HepG2 (cell line): ENCODE measurements at regions not wholly inside any gene's neighbourhood (a gene's known extent, or its start where the extent isn't known, plus 50 kb on each side); places are given as distances from the start of the nearest gene placed in this dataset.

Source experiments
- ATAC-seq: fragments of 200-7000 bp; cut with Tn5 transposase; 3 replicates; pipeline ENCODE4 v1.9.1; 2020; ENCODE audit warnings: mild to moderate bottlenecking, moderate library complexity
- BruUV-seq: library from RNA; stranded (reverse); fragments of 400-500 nt; replicated peaks from 2 replicates; lab custom pipeline; 2021; lab: Mats Ljungman, UMichigan
- CTCF ChIA-PET: fragments of 300-600 bp; formaldehyde crosslinking; extraction: SDS; loops from one replicate; lab custom pipeline; 2021; ENCODE audit warnings: low total read pairs, inconsistent platforms, low intra/inter-chr PET ratio; lab: Yijun Ruan, JAX
- POLR2A ChIA-PET: fragments of 350-600 bp; sonication (Branson Sonifier 250); formaldehyde crosslinking; loops from one replicate; lab custom pipeline; 2020; ENCODE audit warnings: antibody characterized with exemption, inconsistent platforms; lab: Yijun Ruan, JAX
- DNase-seq: peaks from one replicate; pipeline ENCODE4 v3.0.0-alpha.2; 2015; ENCODE audit warnings: low spot score
- FAIRE-seq: peaks from 3 replicates; lab custom pipeline; 2011; peaks lifted over from hg19 to GRCh38; lab: Jason Lieb, UNC
- H2AFZ ChIP-seq: one replicate; pipeline ENCODE4 v1.6.1; 2011; ENCODE audit warnings: low read length, inconsistent platforms
- H3K27ac ChIP-seq: fragments of 300-600 bp; 3 replicates; pipeline ENCODE4 v1.8.0; 2011; ENCODE audit warnings: mixed run types, mild to moderate bottlenecking, mixed read lengths, low read length, inconsistent platforms; ENCODE audit not compliant: insufficient read depth; ENCODE audit errors: extremely low read length
- H3K27me3 ChIP-seq, 2 experiments: fragments of 200-600 bp in 1 of 2; 2 replicates in 1 of 2; 3 replicates in 1 of 2; pipeline versions ENCODE4 v1.6.0 to v1.8.0; 2011; ENCODE audit warnings: low read length in 2 of 2, mild to moderate bottlenecking in 2 of 2, moderate library complexity in 2 of 2, inconsistent platforms in 1 of 2; ENCODE audit not compliant: insufficient read depth in 2 of 2, control insufficient read depth in 1 of 2
- H3K36me3 ChIP-seq, 2 experiments: fragments of 200-600 bp in 1 of 2; replicated peaks in 1 of 2; 2 replicates in 1 of 2; 3 replicates in 1 of 2; pipeline versions ENCODE4 v1.5.1 to v1.8.0; 2011; ENCODE audit warnings: low read length in 2 of 2, inconsistent platforms in 1 of 2; ENCODE audit not compliant: insufficient read depth in 2 of 2, control insufficient read depth in 1 of 2
- H3K4me1 ChIP-seq: 2 replicates; pipeline ENCODE4 v1.5.1; 2012; ENCODE audit warnings: low read length, inconsistent platforms; ENCODE audit not compliant: insufficient read depth
- H3K4me2 ChIP-seq: 2 replicates; pipeline ENCODE4 v1.6.0; 2011; ENCODE audit warnings: low read depth, low read length, inconsistent platforms
- H3K4me3 ChIP-seq, 3 experiments: fragments of 200-600 bp in 1 of 3; sonication (generic), shearing (Covaris generic) in 1 of 3; replicated peaks in 1 of 3; 2 replicates each; pipeline ENCODE4 v1.5.1; 2011 to 2016; ENCODE audit warnings: low read length in 3 of 3, inconsistent platforms in 2 of 3, low read depth in 2 of 3, mild to moderate bottlenecking in 2 of 3, control low read depth in 1 of 3, mixed read lengths in 1 of 3; ENCODE audit not compliant: insufficient read depth in 1 of 3
- H3K79me2 ChIP-seq: one replicate; pipeline ENCODE4 v1.6.1; 2011; ENCODE audit warnings: low read length, inconsistent platforms; ENCODE audit not compliant: insufficient read depth
- H3K9ac ChIP-seq: 2 replicates; pipeline ENCODE4 v1.6.0; 2011; ENCODE audit warnings: mild to moderate bottlenecking, low read depth, low read length, inconsistent platforms; ENCODE audit not compliant: insufficient read depth
- H3K9me3 ChIP-seq: 2 replicates; pipeline ENCODE4 v1.5.1; 2012; ENCODE audit warnings: mild to moderate bottlenecking, low read length
- H4K20me1 ChIP-seq: 2 replicates; pipeline ENCODE4 v1.6.0; 2011; ENCODE audit warnings: inconsistent platforms, mild to moderate bottlenecking, low read length, moderate library complexity; ENCODE audit not compliant: insufficient read depth
- ATF3 ChIP-seq: sonication (generic); formaldehyde crosslinking; IDR thresholded peaks from 2 replicates; pipeline ENCODE4 v1.4.0; 2020; ENCODE audit warnings: missing genetic modification reagents
- NFE2L2 ChIP-seq: fragments of 150-350 bp; IDR thresholded peaks from 2 replicates; pipeline ENCODE4 v1.6.1; 2014; ENCODE audit warnings: low read length
- STAG1 ChIP-seq: sonication (generic); formaldehyde crosslinking; IDR thresholded peaks from 2 replicates; pipeline ENCODE4 v1.4.0; 2020; ENCODE audit warnings: missing genetic modification reagents
- ZNF296 ChIP-seq: sonication (generic); formaldehyde crosslinking; conservative IDR thresholded peaks from 2 replicates; pipeline ENCODE4 v1.5.0; 2020; ENCODE audit warnings: mild to moderate bottlenecking, missing genetic modification reagents
- WGBS: methylation state at CpG from one replicate; pipeline ENCODE4 v1.1.6; 2017; ENCODE audit warnings: low lambda C conversion rate; 5-methylcytosine and 5-hydroxymethylcytosine counted together
- in situ Hi-C: cut with HindIII; loops from 2 replicates; pipeline ENCODE4 v1.10.0; 2017; ENCODE audit warnings: low pct_unique_long_range_greater_than_20kb; ENCODE audit not compliant: extremely low pct_ligation_motif_present
- intact Hi-C: fragments of 100-400 bp; cut with micrococcal nuclease; formaldehyde crosslinking; loops from one replicate; pipeline ENCODE4 v1.10.0; 2022; ENCODE audit not compliant: unreplicated experiment

- POLR2A ChIA-PET = no interaction called here
- no peaks in the 10 kb centered on the region for H3K36me3 ChIP-seq
- no peak overlapping the region for H3K4me3 ChIP-seq
- H3K27ac ChIP-seq = no peak overlapping the region
- CTCF ChIA-PET = no interaction called here
- no peaks in the 10 kb centered on the region for H3K4me1 ChIP-seq
- BruUV-seq = no TSS peak
- H4K20me1 ChIP-seq = no peaks in the 10 kb centered on the region
- TF ChIP-seq ZNF296 (CRISPR knock-in tag) (no peak), NFE2L2 (peak; percentile 76)
- TF ChIP-seq, all 625 proteins: peak for 1
- DNase-seq (no peak), ATAC-seq (no peak), FAIRE-seq (no peak)
- no peak overlapping the region for H3K9ac ChIP-seq
- no peaks in the 10 kb centered on the region for H3K27me3 ChIP-seq
- H3K4me2 ChIP-seq = no peak overlapping the region
- in situ Hi-C loops (no loop called here), intact Hi-C loops (no loop called here)
- H3K9me3 ChIP-seq = no peaks in the 10 kb centered on the region
- H3K79me2 ChIP-seq = no peaks in the 10 kb centered on the region
- 0% methylated on average over 1 of the region's 1 CpG for WGBS
- H2AFZ ChIP-seq = no peak overlapping the region
These were observed 79.6 kb upstream of the KCTD3 start for GRCh38 chr1:215487466-215487865.

- Histone ChIP-seq H3K9ac (no peak overlapping the region), H3K4me2 (no peak overlapping the region), H3K4me1 (no peaks in the 10 kb centered on the region), H3K9me3 (no peaks in the 10 kb centered on the region), H4K20me1 (no peaks in the 10 kb centered on the region), H3K27ac (no peak overlapping the region), H3K4me3 (no peak overlapping the region), H3K79me2 (no peaks in the 10 kb centered on the region), H3K27me3 (no peaks in the 10 kb centered on the region)
- in situ Hi-C loops (no loop called here), intact Hi-C loops (no loop called here)
- FAIRE-seq = no peak
- no peak for DNase-seq
- WGBS = 3% methylated on average over 1 of the region's 1 CpG
- CTCF ChIA-PET = no interaction called here
- POLR2A ChIA-PET = no interaction called here
- BruUV-seq = no TSS peak
- no peak for ATAC-seq
- TF ChIP-seq STAG1 (CRISPR knock-in tag) = no peak
- TF ChIP-seq ATF3 (CRISPR knock-in tag) = no peak
- TF ChIP-seq, all 625 proteins: peak for 0
- Histone ChIP-seq H2AFZ (no peak overlapping the region), H3K36me3 (no peaks in the 10 kb centered on the region)
These were observed 78.3 kb upstream of the KCTD3 start for GRCh38 chr1:215488850-215489249.
